Heart left ventricle (tissue), 16 donors: ENCODE measurements at regions not wholly inside any gene's neighbourhood (a gene's known extent, or its start where the extent isn't known, plus 50 kb on each side); places are given as distances from the start of the nearest gene placed in this dataset.

Experiments used
- ATAC-seq, 4 donors: fragments of 200-7000 bp; cut with Tn5 transposase; one replicate each; pipeline ENCODE4 v1.9.1; 2020 to 2022; ENCODE audit warnings: moderate library complexity in 4 of 4, mild to moderate bottlenecking in 3 of 4, moderate number of reproducible peaks in 1 of 4
- DNase-seq, 5 donors: peaks; one replicate each; pipeline ENCODE4 v3.0.0-alpha.2; 2020
- H3K27ac ChIP-seq, 12 donors: fragments of 200-600 bp; sonication (generic) in 4 of 12; one replicate each; pipeline versions ENCODE4 v1.5.0 to v1.8.0; 2016 to 2022; ENCODE audit warnings: mild to moderate bottlenecking in 2 of 12
- H3K27me3 ChIP-seq, 9 donors: fragments of 200-600 bp; sonication (generic) in 2 of 9; one replicate each; pipeline versions ENCODE4 v1.5.1 to v1.8.0; 2016 to 2022; ENCODE audit warnings: mild to moderate bottlenecking in 3 of 9
- H3K36me3 ChIP-seq, 9 donors: fragments of 200-600 bp; sonication (generic) in 2 of 9; one replicate each; pipeline versions ENCODE4 v1.5.0 to v1.8.0; 2018 to 2022; ENCODE audit warnings: mild to moderate bottlenecking in 2 of 9
- H3K4me1 ChIP-seq, 12 donors: fragments of 200-600 bp; sonication (generic) in 4 of 12; one replicate each; pipeline versions ENCODE4 v1.5.0 to v1.8.0; 2016 to 2022; ENCODE audit warnings: mild to moderate bottlenecking in 3 of 12
- H3K4me3 ChIP-seq, 12 donors: fragments of 200-600 bp; sonication (generic) in 4 of 12; one replicate each; pipeline versions ENCODE4 v1.5.0 to v1.8.0; 2017 to 2022; ENCODE audit warnings: mild to moderate bottlenecking in 9 of 12, moderate library complexity in 4 of 12
- H3K9me3 ChIP-seq, 12 donors: fragments of 200-600 bp; sonication (generic) in 4 of 12; one replicate each; pipeline versions ENCODE4 v1.5.0 to v1.8.0; 2016 to 2022; ENCODE audit warnings: mild to moderate bottlenecking in 1 of 12
- CTCF ChIP-seq, 12 donors: fragments of 200-600 bp; sonication (generic) in 4 of 12; IDR thresholded peaks; one replicate each; pipeline versions ENCODE4 v1.5.0 to v1.8.0; 2018 to 2022; ENCODE audit warnings: antibody characterized with exemption in 12 of 12, mild to moderate bottlenecking in 5 of 12
- POLR2A ChIP-seq, 2 donors: fragments of 450-650 bp; IDR thresholded peaks; one replicate each; pipeline ENCODE4 v1.6.1; 2017; ENCODE audit warnings: antibody characterized with exemption in 2 of 2, mild to moderate bottlenecking in 2 of 2, moderate library complexity in 2 of 2
- WGBS, 4 donors: extraction: QIAGEN DNeasy Blood & Tissue Kit in 2 of 4; methylation state at CpG; one replicate each; pipeline versions ENCODE4 v1.1.5 to v1.1.7; 2013 to 2018; 5-methylcytosine and 5-hydroxymethylcytosine counted together
- intact Hi-C, 10 donors: fragments of 100-400 bp; cut with DNase I; formaldehyde crosslinking; loops; one replicate each; pipeline versions ENCODE4 v1.11.1 to v1.14.2; 2022
- donor health status: ischemic (EF 13 %, LVEDD 7.1; RV severe dilation, severe dysfunction).
- donor health status: healthy with polysubstance abuse.
- donor health status: DM: no; HTN: yes; CAD: no.
- donor health status: DM: no; HTN: no; CAD: no.
- donor health status: ischemic (EF 25% LVEDD 6.9; RV normal size, moderate dysfunction).
- donor health status: ischemic (EF 25% LVEDD 5.7; RV mildly dilated, moderate dysfunction).
- donor health status: healthy.
- donor health status: DM: yes; HTN: yes; CAD: no.
- donor health status: ischemic (EF 35%, LVEDD 5.7; RV mildly dilated, moderate dysfunction).
- donor health status: nonischemic (EF 11% LVEDD 7.7; RV severe dilation, severe dysfunction).
- donor health status: DM: yes; HTN: yes; CAD: no.
- donor health status: PGD.
- donor health status: ischemic (EF 29% LVEDD 5.4; RV normal size, mild dysfunction).
- donor health status: nonischemic (EF 23%, LVEDD 6.1; RV moderate dilation, normal function).

GRCh38 chr12:107597695-107598410, 87.7 kb upstream of the PWP1 start:
- ATAC-seq = no peak
- Histone ChIP-seq H3K36me3 (no peaks in the 10 kb centered on the region), H3K4me1 (no peaks in the 10 kb centered on the region), H3K9me3 (peaks cover 0 to 23% (median 11%) of the 10 kb centered on the region in 12 donors), H3K27me3 (no peaks in the 10 kb centered on the region), H3K4me3 (no peak overlapping the region), H3K27ac (no peak overlapping the region)
- intact Hi-C loops = no loop called here
- 77 to 94% (median 81%) methylated on average over 2 of the region's 2 CpGs for WGBS, 4 donors
- TF ChIP-seq POLR2A (IDR thresholded peaks at IDR 0.05) (no peak), CTCF (IDR thresholded peaks at IDR 0.05) (no peak)
- no peak for DNase-seq

GRCh38 chr12:107598906-107599305, 86.7 kb upstream of the PWP1 start:
- intact Hi-C loops = no loop called here
- no peak for DNase-seq
- H3K27me3 ChIP-seq = no peaks in the 10 kb centered on the region
- H3K36me3 ChIP-seq = no peaks in the 10 kb centered on the region
- H3K4me1 ChIP-seq = no peaks in the 10 kb centered on the region
- H3K4me3 ChIP-seq = no peak overlapping the region
- no peak overlapping the region for H3K27ac ChIP-seq
- WGBS, 4 donors = 74 to 84% (median 79%) methylated on average over 3 of the region's 3 CpGs
- TF ChIP-seq CTCF (IDR thresholded peaks at IDR 0.05) (no peak), POLR2A (IDR thresholded peaks at IDR 0.05) (no peak)
- ATAC-seq = no peak
- peaks cover 0 to 12% (median 3%) of the 10 kb centered on the region in 12 donors for H3K9me3 ChIP-seq

- Histone ChIP-seq H3K36me3 (no peaks in the 10 kb centered on the region), H3K9me3 (peaks cover 0 to 9% (median 0%) of the 10 kb centered on the region in 12 donors), H3K27ac (no peak overlapping the region), H3K4me3 (no peak overlapping the region), H3K4me1 (no peaks in the 10 kb centered on the region), H3K27me3 (no peaks in the 10 kb centered on the region)
- no peak for TF ChIP-seq CTCF (IDR thresholded peaks at IDR 0.05)
- TF ChIP-seq POLR2A (IDR thresholded peaks at IDR 0.05) = no peak
- WGBS, 4 donors = 51 to 70% (median 66%) methylated on average over 4 of the region's 4 CpGs
- DNase-seq = no peak
- ATAC-seq = no peak
- intact Hi-C loops = loop anchor here in 2 of 10 donors (10.0 kb wide), 2 partner anchors 276 to 286 kb away; a partner anchor contains a TSS
Measured at GRCh38 chr12:107600581-107601144, 84.9 kb upstream of the PWP1 start.

GRCh38 chr12:107602446-107602845, 83.2 kb upstream of the PWP1 start:
- Histone ChIP-seq H3K27me3 (no peaks in the 10 kb centered on the region), H3K4me1 (no peaks in the 10 kb centered on the region), H3K9me3 (peaks cover 0 to 7% (median 0%) of the 10 kb centered on the region in 12 donors), H3K27ac (no peak overlapping the region), H3K4me3 (no peak overlapping the region), H3K36me3 (no peaks in the 10 kb centered on the region)
- 73 to 89% (median 79%) methylated on average over 9 of the region's 9 CpGs for WGBS, 4 donors
- ATAC-seq (no peak), DNase-seq (no peak)
- TF ChIP-seq CTCF (IDR thresholded peaks at IDR 0.05) = no peak
- no peak for TF ChIP-seq POLR2A (IDR thresholded peaks at IDR 0.05)
- intact Hi-C loops = loop anchor here in 2 of 10 donors (10.0 kb wide), 2 partner anchors 278 to 288 kb away; a partner anchor contains a TSS
